ENCODE measurements at regions not wholly inside any gene's neighbourhood (a gene's known extent, or its start where the extent isn't known, plus 50 kb on each side); places are given as distances from the start of the nearest gene placed in this dataset.

DNA sequence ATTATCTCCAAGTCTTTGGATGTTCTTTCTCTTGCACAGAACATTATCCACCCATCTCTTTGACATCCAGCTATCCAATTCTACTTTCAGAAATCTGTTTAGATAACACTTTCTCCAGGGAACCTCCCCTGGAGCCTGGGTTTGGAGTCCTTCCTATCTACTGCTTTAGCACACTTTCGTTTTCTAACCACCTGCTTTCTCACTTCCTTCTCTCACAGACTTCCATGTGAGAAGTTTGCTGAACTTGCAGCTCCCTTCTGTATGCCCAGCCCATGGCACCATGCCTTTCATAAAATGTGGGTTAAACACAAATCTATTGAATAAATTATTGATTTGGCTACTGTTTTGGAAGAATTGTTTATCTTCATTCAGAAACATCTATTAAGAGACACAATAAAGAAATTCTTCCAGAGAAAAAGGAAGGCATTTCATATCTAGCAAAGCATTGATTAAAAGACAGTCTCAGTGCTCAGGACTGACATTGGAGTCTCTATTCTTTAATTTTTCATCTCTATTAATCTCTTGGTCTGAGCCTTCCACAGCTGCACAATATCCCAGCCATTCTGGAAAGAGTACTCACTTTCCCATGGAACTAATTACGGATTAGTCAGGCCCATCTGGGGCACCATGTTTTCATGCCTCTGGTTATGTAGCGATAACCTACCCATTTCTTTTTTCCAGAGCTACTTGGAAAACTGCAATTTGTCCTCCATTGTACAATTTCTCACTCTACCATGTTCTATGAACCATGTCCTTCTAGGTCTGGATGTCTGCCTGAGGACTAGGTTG, 1077.3 kb downstream of the SORCS3 start:
- no peak for DNase-seq

DNA sequence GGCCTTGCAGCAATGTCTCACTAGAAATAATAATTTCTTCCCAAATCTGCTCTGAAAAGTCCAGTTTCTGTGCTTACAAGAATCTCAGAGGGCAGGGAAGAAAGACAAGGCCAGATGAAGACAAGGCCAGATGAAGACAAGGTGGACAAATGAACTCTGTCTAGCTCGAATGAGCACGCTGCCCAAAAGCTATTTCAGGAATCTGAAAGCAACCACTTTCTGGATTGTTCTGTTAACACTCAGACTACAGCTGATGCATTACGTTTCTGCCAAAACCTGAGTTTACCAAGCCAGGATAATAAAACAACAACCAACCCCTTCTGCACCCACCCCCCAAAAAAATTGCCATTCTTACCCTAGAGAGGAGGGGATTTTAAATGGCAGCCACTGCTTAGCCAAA, 1073.6 kb downstream of the SORCS3 start:
- no peak for DNase-seq

DNA sequence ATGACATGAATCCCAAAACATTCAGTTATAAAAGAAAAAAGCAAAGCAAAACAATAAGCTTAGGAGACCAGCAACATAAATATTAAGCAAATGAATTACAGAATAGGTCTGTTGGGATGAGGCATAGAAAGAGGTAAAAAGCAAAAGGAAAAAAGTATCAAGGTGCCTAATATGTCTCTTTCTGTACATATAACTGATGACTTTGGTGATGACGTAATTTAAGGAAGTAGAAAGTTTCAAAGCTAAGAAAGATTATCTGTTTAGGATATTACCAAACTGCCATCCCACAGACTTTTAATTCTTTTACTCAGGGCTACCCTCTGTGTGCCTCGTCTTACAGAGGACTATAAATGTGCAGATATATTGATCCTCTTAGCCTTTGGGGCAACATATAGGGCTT, 1066.5 kb downstream of the SORCS3 start:
- DNase-seq, result no peak

DNA sequence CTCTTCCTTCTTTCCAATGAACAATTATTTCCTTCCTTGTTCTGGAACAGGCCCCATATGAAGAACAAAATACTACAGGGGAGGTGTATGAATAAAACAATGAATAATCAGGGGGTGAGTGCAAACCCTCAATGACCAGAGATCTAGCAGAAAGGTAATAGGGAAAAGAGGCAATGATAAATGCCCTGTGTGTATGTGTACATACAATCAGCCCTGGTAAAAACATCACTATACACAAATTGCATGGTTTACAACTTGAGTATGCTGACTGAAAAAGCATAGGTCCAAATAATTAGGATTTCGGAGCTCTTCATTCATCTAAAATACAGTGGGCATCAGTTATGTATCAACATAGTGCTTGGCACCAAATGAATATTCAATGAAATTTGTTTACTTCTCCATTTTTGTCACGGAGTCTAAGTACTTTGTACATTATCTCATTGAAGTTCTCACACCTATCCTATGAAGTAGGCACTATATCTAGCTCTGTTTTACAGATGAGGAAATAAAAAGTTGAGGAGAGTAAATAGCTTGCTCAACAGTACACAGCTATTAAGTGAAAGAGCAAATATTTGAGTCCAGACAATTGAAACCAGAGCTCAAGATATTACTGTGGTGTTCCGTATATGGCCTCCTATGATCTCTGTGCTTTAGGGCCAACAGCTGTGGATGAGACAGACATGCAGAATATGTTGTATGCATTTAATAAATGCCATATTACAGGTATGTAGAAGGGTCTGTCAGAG, 1065.4 kb downstream of the SORCS3 start:
- no peak for DNase-seq

DNA sequence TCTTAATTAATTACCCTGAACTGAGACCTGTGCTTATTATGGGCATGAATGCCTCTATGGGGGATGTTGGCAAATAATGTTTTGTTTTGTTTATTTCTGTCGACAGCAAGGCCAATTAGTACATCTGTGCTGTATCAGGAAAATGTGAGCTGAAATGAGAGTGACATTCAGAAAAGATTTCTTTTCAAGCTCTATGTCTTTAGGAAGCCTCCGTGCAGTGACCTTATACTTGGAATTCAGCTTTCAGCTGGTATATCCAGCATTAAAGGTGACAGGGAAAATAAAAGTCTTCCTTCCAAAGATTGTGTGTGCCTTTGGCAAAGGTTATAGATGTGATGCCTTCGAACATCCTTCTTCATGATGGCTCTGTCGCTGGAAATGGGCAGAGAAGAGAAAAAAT, 1061.1 kb downstream of the SORCS3 start:
- no peak for DNase-seq

DNA sequence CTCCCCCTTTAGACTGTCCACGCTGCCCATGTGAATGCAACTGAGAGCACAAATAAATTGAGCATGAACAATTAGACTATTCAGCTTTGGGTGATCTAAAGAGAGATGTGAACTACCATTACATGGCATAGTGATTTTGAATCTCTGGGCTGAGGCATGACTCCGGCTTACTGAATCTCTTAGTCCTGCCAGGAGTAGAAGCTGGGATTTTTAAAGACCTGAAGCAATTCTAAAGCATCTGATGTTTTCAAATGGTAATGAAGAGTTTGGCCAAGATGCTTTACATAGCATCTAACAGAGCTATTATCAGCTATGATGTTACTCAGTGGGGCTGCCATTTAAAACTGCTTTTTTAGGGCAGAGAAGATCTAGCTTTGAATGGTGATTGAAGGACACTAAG, 1059.1 kb downstream of the SORCS3 start:
- no peak for DNase-seq

DNA sequence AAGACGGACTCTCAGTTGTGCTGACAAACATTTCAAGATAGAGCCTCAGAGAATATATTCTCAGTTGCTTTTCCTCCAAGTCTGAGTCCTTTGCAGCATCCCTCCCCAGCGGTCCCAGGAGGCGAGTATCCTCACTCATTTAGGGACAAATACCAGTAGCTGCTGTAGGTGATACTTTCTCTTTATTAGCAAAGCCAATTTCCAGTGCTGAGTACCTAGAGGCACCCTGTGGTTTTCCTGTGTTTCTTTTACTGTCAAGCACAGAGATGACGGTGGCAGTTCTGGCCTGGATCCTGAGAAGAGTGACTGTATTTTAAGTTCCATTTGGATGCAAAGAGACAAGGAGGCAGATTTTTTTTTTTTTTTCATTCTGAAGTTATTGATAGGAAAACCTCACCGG, 1058.4 kb downstream of the SORCS3 start:
- DNase-seq, result no peak

DNA sequence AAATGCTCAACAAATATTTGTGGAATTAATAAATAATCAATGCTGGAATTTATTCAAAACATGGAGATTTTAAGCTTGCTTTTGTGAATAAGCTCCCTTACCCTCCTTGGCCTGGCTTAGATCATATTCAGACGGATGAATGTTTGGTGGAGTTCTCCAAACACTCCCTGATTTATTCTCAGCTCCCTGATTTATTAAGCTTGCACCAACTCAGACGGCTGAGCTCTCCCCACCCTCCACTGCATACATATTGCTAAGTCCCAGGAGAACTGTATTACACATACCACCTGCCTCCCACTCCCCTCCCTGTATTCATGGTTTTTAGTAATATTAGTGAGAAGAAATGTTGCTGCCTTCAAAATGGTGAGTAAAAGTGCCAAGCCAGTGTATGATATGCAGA, 1057.5 kb downstream of the SORCS3 start:
- DNase-seq, result no peak

DNA sequence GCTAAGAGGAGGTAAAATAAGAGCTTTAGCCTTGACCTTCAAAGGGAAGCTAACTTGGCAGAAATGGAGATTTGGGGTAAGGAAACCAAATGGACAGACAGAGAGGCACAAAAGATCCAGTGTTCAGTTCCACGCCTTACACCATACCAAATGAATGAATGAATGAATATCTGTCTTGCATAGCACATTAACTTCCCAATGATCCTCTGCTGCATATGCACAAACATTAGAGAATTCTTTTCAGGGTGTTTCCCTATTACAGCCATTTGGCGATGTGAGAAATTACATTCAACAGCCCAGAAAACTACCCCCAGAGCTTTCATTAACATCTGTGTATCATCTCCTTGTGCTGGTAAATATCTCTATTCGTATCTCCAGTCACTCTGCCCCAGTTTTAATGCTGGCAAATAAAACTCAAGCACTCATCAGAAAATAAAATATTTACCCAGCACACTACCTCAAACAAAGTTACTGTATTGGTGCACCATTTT, 1056.2 kb downstream of the SORCS3 start:
- DNase-seq, result no peak

DNA sequence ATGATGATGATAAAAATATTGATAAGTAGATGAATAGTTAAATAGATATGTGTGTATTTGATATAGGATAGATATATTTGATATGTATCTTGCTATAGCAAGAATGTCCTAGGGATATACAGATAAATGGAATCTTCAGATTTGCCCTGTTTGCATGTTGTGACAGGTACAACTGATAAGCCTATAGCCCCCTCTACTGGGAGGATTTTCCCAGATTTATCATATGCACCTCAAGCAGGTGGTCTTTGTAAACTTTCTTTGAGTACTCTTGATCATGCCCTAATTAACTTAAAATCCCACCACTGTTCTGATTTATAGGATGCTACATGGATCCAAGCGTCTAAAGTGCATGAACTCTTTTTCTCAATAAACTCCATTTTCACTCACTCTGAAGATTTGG, 1050.7 kb downstream of the SORCS3 start:
- DNase-seq, result no peak

DNA sequence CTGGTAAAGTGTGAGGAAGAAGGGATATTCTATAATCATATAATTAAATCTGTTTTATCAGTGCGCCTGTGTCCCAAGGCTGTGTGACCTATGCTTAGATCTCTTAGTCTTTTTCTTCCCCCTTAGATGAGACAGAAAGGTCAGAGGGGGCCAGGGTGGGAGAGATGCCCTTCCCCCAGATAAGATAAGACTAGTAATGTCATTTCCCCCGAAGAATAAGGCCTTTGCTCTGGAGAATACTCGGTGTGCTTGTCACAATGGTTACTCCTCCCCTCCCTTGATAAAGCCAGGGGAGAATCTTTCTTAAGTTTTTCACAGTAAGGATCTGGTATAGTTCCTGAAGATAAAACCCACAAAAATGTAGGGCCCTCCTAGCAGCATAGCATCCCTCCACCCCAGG, 1041.8 kb downstream of the SORCS3 start:
- no peak for DNase-seq

DNA sequence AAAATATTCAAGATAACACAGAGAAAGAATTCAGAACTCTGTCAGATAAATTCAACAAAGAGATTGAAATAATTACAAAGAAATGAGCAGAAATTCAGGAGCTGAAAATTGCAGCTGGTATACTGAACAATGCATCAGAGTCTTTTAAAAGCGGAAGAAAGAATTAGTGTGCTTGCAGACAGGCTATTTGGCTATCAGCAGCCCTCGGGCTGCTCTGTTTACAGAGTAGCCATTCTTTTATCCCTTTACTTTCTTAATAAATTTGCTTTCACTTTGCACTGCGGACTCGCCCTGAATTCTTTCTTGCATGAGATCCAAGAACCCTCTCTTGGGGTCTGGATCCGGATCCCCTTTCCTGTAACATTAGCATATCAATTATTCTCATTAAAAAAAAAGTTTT, 1040.0 kb downstream of the SORCS3 start:
- DNase-seq, result no peak

DNA sequence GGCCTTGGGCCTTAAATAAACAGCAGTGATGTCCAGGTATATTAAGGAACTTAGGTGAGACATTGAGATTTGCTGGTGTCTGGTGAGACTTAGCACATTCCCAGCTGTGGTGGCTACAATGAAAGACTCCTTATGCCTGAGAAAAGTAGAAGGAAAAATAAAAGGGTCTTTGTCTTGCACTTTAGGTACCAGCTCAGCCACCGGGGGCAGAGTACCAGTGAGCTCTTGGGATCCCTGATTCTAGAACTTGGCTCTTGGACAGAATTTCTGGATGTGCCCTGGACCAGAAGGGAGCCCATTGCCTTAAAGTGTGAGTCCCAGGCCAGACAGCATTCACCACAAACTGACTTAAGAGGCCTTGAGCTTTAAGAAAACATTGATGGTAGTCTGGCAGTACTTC, 1038.7 kb downstream of the SORCS3 start:
- DNase-seq, result no peak

DNA sequence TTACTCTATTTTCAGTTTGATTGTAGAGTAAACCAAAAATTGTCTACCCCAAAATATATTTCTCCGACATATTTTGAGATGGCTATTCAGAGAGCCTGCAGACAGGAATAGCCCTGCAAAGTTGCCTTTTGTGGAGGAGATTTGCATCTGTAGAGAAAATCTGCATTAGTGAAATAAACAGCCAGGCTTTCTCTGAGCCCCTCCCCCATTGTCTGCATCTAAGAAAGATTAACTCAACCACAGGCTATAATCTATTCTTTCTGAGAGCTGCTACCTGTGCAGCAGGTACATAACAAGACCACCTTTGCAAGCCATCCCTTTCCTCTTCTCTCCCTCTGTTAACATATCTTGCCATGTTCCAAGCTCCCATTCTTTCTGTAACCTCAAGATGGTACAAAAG, 1034.2 kb downstream of the SORCS3 start:
- no peak for DNase-seq

DNA sequence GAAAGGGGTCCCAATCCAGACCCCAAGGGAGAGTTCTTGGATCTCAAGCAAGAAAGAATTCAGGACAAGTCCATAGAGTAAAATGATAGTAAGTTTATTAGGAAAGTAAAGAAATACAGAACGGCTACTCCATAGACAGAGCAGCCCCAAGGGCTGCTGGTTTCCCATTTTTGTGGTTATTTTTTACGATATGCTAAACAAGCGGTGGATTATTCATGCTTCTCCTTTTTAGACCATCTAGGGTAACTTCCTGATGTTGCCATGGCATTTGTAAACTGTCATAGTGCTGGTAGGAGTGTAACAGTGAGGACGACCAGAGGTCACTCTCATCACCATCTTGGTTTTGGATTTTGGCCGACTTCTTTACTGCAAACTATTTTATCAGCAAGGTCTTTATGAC, 1033.4 kb downstream of the SORCS3 start:
- DNase-seq, result no peak

DNA sequence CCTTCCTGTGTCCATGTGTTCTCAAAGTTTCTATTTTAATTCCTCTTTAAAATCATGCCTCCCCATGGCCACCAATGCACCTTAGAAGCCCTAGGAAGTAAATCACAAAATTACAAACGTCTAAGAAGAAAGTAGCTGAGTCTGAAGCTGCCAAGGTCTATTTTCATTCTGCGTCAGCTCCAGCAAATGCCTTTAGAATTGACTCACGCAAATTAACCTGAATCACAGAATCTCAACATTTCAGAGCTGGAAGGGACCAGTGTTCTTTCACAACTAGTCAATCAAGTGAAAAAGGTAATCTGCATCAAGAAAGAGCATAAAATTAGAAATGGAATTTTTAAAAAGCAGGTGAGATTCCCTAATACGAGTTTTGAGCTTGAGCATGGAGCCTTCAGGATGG, 1017.6 kb downstream of the SORCS3 start:
- no peak for DNase-seq

DNA sequence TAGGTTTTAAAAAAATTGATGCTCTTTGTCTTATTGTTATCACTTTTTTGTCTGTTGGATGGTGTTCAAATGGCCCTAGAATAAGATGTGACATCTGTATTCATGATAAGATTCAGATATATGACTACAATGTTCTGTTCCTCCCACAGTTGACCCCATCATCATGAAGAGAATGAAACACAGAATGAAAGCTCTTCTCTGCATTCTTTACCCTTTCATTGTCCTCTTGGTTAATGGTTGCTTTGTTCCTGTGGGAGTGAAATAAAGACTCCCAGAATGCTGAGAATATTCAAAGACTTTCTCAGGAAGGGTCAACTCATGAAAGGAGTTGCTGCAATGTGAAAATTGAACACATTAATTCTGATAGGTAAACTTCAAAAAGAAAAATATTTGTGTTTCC, 1015.8 kb downstream of the SORCS3 start:
- DNase-seq, result no peak

DNA sequence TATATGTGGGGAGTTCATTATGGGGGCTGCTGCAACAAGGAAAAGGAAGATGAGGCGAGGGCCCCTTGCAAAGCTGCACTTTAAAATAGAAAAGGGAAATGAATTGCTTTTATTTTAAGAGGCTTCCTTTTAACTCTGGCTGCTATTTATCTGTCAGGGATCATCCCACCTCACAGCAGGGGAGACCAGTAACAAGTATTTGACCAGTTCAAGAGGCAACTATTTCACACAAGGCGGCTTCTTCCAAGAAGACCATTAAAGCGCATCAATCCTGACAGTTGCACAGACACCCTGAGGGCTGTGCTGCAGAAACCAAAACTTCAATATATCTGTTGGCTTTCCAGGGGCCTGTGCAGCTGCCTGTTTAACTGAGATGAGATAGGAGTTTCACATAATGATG, 1009.2 kb downstream of the SORCS3 start:
- no peak for DNase-seq

DNA sequence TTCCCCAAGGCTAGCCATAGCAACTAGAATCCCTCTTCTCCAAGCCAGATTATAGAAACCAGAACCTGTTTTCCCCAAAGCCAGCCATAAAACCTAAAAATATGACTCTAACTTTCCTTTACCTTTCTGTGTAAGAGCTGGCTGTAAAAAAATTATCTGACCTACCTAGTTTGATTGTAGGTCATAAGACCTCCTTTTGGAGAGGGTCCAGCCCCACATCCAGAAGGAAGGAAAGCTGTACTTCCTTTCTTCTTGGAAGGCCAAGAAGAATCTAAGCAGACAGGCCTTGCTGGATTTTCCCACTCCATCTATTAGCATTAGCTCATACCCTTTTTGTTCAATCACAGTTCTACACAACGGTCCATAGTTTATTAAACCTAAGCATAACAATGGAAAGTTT, 1006.3 kb downstream of the SORCS3 start:
- DNase-seq, result no peak

DNA sequence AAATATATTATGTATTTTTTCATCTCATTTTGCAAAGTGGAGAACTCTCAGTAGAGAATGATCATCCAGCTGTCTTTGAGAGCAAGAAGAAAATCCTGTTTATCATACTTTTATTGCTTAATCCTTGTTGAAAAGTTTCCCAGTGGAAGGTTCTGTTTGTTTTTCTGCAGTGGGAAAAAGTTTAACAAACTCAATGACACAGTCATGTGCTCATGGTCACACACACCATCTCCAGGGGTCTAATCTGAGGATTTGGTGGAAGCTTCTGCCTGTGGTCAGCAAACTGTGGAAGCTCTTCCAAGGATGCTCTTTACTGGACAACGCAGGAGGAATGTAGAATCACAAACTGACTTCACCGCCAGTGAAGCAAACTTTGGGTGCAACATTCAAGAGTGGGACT, 1003.9 kb downstream of the SORCS3 start:
- no peak for DNase-seq

DNA sequence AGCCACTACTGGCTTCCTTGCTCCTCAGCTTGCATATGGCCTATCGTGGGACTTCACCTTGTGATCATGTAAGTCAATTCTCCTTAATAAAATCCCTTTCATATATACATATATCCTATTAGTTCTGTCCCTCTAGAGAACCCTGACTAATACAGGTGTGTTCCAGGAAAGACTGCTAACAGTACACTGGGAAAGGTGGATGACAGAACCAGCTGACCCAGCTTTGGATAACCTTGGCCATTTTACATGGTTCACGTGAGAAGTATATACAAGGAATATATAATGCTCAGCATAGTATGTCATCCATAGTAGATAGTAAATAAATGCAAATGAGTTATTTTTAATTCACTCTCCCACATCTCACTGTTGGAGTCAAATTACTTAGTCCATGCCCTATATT, 1003.5 kb downstream of the SORCS3 start:
- DNase-seq, result no peak

DNA sequence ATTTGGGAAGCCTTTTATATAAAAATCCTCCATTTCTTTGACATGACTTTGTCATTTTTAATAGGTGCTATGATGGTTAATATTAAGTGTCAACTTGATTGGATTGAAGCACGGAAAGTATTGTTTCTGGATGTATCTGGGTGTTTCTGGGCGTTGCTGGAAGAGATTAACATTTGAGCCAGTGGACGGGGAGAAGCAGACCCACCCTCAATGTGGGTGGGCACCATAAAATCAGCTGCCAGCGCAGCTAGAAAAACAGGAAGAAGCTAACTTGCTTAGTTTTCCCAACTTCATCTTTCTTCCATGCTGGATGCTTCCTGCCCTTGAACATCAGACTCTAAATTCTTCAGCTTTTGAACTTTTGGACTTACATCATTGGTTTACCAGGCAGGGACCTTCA, 1003.0 kb downstream of the SORCS3 start:
- no peak for DNase-seq

DNA sequence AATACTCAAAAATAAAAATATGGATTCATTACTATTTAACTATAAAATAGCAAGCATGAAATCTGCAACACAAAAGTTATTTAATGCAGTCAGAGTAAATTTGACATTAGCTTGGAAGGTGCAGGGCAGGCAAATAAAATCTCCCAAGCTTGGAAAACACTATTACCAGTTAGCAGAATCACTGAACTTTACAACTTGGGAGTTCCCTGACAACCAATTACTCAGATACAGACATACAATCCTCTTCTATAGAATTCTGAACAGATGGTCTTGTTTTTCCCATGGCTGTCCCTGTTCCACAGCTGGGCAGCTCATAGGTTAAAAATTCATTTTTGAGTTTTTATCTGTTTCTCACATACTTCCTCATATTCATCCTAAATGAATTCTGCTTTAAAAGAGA, 1002.6 kb downstream of the SORCS3 start:
- no peak for DNase-seq

DNA sequence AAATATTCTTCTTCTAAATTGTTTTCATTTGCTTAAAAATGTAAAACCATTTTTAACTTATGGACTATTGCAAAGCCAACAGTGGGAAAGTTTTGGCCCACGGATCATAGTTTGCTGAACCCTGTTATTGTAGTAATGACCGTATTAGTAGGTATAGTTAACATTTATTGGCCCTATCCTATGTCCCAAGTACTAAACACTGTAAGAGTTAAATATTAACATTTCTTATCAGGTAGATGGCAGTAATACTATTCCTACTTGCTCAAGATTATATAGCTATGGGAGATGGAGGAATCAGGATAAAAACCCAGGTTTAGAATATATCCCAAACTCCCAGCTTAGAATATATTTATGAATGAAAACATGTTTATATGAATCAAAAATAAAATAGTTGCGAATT, 993.2 kb downstream of the SORCS3 start:
- DNase-seq, result no peak
